HUDEP-2 (cell line): ENCODE measurements at regions not wholly inside any gene's neighbourhood (a gene's known extent, or its start where the extent isn't known, plus 50 kb on each side); places are given as distances from the start of the nearest gene placed in this dataset.

Experiments used
- DNase-seq, 76 experiments: peaks; one replicate each; lab custom pipeline; 2025; ENCODE audit not compliant: unreplicated experiment in 76 of 76; lab: John Stamatoyannopoulos, UW

GRCh38 chr18:45556222-45556621 lies 59.1 kb upstream of the SLC14A2 start:
- peak in 4 of 76 experiments; percentile 4 to 32 (median 7) for DNase-seq

- DNase-seq, result no peak
Measured at GRCh38 chr18:45557287-45557686, 58.0 kb upstream of the SLC14A2 start.

GRCh38 chr18:45557779-45558178 lies 57.5 kb upstream of the SLC14A2 start:
- DNase-seq, result no peak

- no peak for DNase-seq
Measured at GRCh38 chr18:45559258-45559657, 56.0 kb upstream of the SLC14A2 start.

- no peak for DNase-seq
Measured at GRCh38 chr18:45560870-45561269, 54.4 kb upstream of the SLC14A2 start.

GRCh38 chr18:45562567-45563479 lies 52.5 kb upstream of the SLC14A2 start:
- no peak for DNase-seq

- DNase-seq, result no peak
Measured at GRCh38 chr18:45565280-45565970, 49.9 kb upstream of the SLC14A2 start.
